Activated effector memory CD4-positive, alpha-beta T cell treated with anti-CD3 and anti-CD28 coated beads, Interleukin-2, amount 50 U/mL, for 16 hours (primary cell): ENCODE measurements at regions not wholly inside any gene's neighbourhood (a gene's known extent, or its start where the extent isn't known, plus 50 kb on each side); places are given as distances from the start of the nearest gene placed in this dataset.
"Not testable (repeated sequence)": the region's sequence is repeated elsewhere in the genome, so short reads cannot be mapped to it uniquely, and the experiment has no call there.

ENCODE experiments used
- DNase-seq: peaks from one replicate; pipeline ENCODE4 v3.0.0-alpha.2; 2020

DNA sequence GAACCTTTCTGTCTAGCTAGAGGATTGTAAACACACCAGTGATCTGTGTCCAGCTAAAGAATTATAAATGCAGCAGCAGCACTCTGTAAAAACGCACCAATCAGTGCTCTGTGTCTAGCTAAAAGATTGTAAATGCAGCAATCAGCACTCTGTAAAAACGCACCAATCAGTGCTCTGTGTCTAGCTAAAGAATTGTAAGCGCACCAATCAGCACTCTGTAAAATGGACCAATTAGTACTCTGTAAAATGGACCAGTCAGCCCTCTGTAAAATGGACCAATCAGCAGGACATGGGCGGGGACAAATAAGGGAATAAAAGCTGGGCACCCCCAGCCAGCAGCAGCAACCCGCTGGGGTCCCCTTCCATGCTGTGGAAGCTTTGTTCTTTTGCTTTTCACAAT is 204.1 kb upstream of the UBL3 start:
- DNase-seq = not testable (repeated sequence)

DNA sequence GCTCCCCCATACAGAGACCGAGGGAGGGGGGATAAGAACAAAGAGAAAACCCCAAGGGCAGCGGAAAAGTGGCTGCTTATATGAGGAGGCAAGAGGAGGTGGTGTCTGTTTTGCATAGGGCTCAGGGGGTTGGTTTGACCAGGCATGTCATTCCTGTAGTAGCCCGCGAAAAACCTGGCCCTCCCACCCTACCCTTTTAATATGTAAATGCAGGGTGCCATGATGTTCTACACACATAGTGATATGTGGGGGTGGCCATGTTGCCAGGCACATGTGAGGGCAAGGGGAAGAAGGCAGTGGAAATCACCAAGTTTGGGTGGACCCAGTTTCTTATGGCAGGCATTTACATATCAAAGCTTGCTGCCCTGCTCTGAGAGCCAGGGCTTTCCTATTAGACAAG is 203.5 kb upstream of the UBL3 start:
- DNase-seq = no peak

DNA sequence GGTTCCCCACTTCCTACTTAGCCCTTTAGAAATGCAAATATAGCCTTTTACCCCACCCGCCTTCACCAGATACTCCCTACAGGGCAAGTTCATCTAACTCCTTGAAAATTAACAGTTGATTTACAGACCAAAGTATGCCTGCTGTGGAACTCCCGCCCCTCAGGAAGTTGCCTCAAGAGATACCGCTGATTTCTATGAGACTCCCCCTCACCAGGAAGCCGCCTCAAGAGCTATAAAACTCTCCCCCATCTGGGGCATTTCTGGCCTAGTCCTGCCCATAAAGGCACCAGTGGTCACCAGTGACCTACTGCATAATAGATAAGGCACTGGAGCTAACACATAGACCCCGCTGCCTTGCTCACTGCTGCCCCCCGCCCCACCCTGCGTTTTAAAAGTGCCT is 201.7 kb upstream of the UBL3 start:
- no peak for DNase-seq

DNA sequence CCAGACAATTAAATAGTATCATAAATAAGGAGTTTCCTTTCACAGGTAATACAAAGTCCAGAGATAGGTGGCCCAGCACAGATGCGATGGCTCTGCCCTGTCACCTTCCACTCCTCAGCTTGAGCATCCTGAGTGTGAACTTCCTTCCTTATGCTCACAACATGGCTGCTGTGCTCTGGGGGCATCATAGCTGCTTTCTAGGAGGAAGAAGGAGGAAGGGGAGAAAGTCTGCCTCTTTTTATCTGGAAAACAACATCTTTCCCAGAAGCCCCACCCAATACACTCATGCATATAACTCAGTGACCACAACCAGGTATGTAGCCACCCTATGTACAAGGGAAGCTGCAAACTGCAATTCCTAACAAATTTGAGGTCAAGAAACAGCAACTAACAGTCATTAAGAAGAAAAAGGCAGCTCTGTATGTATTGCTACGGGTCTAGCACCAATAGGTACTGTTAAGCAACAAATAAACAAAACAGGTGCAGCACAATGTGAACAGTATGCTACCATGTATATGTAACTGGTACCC is 201.2 kb upstream of the UBL3 start:
- DNase-seq = no peak

DNA sequence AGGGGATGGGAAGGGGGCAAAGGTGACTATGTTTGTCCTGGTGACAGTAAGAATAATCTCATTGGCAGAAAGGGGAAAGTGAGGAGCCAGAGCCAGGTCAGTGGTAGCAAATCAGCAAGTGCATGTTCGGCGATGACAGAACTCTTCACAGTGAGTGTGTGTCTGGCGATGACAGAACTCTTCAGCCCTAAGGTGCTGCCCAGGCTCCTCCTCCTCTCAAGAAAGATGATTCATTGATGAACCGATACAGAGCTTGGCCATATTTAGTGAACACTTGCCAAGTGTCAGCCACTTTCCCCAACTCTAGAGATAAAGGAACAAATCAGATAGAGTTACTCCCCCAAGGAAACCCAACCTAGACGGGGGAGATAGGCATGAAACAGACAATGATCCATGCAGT is 199.3 kb upstream of the UBL3 start:
- DNase-seq = no peak

DNA sequence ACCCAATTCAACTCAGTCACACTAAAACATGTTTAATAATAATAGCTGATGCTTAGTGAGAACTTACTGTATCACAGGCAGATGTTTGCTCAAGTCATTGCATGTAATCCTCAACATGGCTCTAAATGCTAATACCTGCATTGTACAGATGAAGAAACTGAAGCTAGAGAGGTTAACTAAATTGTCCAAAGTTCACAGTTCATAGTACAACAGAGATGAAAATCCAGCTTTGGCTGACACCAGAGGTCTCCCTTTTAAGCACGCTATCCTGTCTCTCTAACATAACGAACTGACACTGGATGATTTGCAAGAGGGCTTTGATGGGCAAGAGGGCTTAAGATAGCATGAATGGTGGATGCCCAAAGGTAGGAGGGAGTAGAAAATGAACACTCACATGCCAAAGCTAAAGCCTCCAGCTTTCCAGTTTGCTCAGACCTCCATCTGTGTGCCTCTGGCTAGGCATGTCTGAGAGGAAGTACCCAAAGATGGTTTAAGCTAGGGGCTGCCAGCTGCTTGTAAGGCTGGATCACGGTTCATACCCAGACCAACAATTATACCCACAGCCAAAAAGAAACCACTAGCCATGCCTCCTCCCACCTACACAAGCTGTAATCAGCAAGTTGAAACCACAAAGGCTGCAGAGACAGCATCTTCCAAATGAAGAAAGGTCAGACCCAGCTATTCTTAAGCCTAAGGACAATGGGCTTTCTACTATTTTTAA is 196.9 kb upstream of the UBL3 start:
- DNase-seq = no peak

DNA sequence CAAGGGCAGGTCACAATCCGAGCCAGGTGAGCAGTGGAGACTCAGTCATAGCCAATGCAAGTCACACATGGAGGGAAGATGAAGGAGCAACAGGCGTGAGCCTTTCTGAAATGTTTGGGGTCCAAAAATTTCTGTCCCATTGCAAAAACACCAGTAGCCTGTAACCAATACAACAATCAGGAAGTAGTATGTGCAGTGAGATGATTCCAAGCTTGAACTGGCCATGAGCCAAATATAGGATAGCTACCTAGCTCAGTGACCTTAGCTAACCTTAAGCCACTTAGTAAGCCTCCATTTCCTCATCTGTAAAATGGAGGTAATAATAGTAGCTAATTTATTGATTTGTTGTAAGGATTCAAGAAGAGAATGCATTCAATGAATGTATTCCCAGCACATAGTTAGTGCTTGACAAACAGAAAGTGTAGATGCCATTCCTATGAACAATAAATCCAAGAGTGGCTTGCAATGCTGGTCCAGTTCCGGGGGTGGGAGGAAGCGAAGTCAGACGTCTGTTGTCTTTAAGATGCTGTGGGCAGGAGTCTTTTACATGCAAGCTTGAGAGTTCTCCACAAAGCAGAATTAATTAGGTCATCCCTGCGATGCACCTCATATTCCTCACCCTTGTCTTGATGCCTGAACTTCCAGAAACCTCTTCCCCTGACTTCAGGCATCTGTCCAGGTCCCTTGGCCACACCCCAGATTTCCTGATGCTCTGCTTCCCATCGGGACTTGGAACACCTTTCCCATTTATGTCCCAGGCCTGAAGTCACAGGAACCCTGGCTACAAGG is 195.7 kb upstream of the UBL3 start:
- no peak for DNase-seq

DNA sequence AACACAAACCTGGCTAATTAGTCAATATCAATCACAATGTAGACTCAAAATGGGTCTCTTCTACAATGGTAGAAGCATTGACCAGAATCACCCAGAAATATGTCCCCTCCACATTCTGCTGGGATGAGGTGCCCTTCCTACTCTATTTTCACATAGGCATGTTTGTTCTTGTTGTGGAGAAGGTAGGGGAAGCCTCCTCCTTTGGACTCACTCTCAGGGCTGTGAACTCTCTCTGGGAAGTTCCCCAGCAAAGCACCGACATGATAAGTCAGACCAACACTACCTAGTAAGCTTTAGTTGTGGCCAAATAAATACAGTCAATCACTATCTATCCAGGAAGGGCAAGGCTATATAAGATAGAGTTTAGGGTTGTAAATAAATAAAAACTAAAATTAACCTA is 194.5 kb upstream of the UBL3 start:
- DNase-seq = no peak

DNA sequence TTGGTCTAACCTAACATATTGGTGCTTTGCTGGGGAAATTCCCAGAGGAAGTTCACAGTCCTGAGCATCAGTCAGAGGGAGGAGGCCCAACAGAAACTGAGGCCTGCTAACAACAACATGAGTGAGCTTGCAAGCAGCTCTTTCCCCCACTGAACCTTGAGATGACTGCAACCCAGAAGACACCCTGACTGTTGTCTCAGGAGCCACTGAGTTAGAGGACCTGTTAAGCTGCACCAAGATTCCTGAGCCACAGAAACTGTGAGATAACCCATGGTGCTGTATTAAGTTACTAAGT is 193.2 kb upstream of the UBL3 start:
- no peak for DNase-seq

DNA sequence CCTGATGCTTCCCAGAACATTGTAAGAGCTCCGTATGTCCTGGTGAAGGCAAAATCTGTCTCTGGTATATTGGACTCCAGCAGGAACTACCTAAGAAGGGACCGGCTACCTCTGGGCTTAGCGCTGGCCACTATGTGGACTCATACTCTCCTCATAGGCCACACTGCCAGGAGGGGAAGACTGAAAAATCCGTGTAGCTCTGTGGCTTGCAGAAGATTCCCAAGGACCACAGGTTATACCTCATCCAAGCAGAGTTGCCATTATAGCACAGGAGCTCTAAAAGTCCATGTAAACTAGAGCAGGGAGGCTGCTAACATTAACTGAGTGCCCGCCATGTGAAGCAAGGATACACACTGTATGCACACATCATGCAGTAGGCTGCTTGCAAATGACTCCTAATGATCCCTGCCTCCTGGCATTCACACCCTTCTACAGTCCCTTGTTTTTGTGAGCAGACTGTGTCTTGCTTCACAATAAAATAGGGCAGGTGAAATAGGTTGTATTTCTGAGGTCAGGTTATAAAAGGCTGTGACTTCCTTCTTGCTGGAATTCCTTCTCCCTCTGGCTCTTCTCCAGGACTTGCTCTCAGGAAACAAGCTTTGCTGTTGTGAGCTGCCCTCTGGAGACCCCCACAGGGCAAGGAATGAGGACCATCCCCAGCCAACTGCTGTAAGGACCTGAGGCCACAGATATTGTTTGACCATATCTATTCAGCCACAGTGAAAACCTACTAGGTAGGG is 192.6 kb upstream of the UBL3 start:
- DNase-seq = no peak

DNA sequence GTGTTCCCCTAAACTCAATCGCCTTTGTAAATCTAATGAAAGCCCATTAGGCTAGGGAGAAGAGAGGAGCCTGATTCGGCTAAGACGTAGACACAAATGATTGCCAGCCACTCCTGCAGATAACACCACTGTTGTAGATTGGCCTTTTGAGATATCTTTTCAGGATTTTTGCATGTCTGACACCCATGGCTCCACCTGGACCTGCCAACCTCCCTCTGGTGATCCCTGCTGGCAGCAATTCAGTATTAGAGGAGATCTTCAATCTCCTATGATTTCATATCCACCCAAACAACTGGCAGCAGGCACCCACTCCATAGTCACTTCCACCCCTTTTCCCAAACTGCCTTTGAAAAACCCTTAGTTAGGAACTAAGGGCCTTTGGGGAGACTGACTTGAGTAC is 191.9 kb upstream of the UBL3 start:
- DNase-seq = no peak

DNA sequence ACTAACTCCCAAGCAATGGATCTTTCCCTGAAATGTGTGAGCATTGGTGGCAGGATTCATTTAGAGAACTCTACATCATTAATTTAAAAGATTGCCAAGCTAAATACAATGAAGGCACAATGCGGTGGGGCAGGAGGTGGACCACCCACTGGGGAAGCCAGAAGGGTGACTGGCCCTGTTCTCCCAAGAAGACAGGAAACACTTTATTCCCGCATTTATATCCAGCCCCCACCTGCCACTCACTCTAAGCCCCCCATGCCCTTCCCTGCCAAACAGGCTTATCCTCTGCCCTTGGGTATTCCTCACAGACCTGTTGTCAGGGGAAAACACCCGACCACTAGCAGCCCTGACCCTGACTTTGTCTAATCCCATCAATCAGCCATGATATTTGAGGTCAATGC is 189.1 kb upstream of the UBL3 start:
- no peak for DNase-seq

DNA sequence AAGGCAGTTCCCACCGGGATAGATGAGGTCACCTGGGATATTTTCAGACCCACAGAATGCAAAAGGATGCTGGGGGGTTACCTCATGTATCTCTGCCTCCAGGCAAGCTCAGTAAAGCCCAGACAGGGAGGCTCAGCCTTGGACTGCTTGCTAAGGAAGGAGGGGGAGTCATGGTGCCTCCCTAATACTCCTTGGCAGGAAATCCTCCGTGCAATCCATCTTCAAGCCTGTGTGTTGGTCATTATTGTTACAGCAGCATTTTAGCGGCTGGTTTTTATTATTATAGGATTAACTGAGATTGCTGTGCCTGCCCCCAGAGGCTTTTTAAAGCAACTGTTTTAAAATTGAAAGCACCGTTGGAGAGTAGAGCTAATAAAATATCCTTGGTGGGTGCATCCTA is 188.5 kb upstream of the UBL3 start:
- DNase-seq = no peak

DNA sequence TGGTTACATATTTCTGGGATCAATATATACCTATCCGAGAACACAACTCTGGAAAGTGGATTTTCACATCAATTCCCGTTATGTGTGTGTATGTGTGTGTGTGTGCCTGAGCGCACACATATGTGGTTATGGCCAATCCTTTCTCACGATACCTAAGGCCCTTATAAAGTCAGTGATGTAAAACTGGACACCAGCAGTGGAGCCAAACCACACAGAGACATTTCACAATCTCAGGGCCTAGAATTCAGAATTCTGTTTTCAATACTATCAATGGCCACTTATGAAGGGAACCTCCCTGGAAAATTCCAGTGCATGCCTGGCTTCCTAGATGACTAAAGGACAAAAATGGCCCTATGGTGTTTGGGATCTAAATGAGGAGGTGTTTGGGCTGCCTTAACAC is 187.3 kb upstream of the UBL3 start:
- DNase-seq = no peak

DNA sequence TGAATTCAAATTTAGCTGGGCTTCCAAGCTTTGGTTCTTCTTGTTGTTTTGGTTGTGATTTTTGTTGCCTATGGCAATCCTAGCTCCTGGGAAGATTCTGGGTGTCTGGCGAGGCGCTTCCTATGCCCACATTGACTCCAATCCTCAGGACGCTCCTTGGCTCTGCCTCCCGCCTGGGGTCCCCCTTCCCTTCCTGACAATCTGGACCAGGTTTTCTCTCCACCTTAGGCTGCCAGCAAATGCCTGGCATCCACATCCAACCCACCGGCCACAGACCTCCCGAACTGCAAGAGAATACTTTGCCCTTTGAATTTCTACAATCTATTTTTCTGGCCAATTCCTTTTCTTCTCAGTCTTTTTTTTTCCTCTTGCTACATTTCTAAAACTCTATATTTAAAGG is 186.9 kb upstream of the UBL3 start:
- DNase-seq = no peak

DNA sequence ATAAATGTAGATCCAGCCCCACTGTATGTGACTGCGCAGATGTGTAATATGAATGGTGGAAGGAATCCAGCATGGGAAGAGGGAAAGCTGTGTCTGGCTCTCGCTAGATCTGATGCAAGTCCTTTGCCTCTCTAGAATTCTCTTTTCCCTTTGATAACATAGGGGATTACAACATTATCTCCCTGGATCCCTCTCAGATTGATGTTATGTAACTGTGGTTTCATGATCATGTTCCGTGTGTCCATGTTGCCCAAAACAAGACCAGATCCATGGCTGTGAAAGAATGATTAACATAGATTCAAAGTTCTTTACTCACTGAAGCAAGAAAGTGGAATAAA is 184.0 kb upstream of the UBL3 start:
- no peak for DNase-seq

DNA sequence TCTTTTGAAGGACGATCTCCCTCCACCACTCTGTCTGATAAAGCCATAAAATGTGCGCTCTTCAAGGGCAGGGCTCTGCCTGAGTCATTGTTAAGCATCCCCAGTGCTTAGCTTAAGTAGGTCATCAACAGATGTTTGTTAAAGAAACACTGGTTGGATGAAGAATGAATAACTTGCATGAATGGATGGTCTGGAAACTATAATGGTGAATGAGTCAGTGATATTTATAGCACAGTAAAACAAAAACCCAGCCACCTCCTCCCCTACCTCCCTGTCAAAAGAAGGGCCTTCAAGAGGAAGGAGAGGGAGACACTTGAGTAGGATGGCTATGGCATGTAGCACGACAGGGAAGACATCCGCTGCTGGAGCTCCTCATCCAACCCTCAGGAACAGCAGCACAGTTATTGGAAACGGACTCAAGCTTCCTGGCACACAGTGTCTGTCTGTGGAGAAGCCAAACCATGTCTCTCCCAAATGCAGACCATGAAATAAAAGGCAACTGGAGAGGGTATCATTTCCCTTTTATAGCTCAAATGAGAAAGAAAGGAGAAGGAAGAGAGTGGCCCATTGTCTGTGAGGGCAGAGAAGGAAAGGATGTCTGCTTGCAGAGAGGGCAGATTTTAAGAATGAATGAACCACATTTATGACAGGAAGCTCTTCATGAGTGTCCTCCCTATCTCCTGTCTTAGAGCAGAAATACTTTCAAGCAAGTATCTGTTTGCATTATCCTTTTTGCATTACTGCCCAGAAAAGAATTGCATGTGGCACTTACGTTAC is 183.5 kb upstream of the UBL3 start:
- no peak for DNase-seq

DNA sequence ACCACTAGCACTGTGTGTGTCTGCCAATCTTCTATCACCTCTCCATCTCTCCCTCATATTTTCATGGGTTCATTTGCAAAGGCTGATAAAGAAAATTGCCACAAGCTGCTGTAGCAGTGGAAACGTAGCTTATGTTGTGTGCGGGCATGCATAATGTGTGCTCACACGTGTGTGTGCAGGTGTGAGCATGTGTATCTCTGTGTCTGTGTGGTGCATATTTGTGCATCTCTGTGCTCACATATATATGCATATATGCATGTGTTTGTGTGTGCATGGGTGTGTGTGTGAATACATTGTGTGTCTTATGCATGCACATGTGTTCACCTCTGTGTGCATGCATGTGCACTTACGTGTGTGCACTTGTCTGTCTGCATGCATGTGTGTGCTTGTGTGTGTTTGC is 181.8 kb upstream of the UBL3 start:
- DNase-seq = no peak

DNA sequence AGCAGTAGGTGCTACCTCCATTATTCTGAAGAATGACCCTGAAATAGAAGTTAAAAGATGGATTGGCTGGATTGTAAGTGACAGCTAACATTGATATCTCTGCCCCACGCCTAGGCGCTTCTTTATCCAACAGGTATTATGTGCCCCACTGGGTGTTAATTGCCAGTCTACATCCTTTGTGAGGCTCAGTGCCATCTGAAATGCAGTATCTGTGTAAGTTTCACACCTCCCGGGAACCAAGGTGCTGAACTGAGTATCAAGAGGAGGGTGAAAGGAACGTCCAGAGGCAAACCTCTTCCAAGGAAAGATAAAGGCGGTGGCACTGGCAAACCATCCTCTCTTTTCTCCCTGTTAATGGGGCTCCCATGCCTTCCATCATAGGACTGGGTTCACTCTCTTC is 181.1 kb upstream of the UBL3 start:
- DNase-seq = no peak

DNA sequence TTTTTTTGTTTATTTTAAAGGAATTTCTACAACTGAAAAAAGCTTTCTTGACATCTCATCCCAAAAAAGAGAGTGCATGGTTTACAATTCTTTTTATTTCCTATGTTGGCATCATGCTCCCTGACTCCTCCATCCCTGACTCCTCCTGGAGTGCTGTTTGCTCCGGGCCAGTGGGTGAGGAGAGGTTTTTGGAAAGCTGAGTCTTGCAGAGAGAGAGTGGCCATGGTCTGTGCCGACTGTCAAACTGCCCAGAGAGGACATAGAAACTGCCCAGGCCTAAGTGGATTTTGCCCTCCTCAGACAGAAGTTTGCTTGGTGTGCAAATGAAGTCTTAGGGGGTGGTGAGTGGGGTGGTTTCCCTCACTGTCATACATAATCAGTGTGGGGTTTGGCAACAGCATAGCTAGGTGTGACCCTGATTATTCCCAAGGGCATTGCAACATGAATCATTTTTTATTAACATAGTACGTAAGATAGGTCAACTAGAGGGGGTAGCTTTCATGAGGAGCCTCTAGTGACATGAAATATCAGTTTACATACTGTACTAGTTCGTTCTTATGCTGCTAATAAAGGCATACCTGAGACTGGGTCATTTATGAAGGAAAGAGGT is 179.8 kb upstream of the UBL3 start:
- DNase-seq = no peak

DNA sequence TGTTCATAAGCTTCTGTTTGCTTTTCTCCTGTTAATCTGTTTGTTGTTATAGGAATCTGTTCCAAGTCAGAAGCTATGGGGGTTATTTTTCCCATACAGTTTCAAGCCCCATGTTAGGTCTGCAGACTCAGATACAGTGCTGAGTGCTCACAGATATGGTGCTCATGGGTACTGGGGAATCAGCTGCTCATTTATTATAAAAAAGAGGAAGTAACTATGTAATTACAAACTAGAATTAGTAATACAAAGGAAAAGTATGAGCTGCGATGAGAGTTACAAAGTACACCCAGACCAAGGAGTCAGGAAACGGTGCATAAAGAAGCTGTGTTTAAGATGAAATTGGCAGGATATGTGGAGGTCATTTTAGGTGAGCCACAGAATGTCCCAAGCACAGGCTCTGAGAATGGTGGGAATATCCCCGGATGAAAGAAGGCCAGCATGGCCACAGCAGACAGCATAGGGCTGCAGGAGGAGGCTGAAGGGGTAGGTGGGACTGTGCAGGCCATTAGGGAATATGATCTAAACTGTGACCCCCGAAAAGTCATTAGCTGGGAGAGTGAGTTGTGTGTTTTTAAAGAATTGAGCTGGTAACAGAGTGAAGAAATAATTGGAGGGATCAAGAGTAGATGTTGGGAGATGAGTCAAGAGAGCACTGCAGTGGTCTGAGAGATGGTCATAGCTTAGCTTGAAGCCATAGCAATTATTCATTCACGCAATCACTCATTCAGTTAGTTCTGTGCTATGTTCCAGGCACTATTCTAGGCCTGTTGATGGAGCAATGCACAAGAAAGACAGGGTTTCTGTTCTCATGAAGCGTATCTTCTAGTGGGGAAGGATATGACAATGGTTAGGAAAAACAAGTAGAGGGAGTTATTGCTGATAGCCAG is 177.4 kb upstream of the UBL3 start:
- DNase-seq = no peak

DNA sequence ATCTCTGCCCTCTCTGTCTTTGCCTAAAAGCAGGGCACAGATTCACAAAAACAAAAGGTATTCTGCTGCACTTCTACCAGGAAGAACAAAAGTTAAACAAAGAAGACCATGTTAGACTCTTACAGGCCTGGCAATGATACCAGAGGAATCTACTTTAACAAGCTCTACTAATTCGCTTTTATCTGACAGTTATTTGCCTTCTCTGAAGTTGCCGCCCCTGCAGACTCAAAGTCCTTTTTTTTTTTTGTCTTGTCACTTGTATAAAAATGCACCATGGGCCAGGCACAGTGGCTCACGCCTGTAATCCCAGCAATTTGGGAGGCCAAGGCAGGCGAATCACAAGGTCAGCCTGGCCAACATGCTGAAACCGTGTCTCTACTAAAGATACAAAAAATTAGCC is 176.5 kb upstream of the UBL3 start:
- DNase-seq = no peak
